GM23338 (cell line): ENCODE measurements at regions not wholly inside any gene's neighbourhood (a gene's known extent, or its start where the extent isn't known, plus 50 kb on each side); places are given as distances from the start of the nearest gene placed in this dataset.
A peak's percentile ranks its signal among the peaks of the same experiment; 100 is the strongest.

ENCODE experiments used
- ATAC-seq: fragments of 200-7000 bp; cut with Tn5 transposase; 3 replicates; pipeline ENCODE4 v1.9.1; 2020
- DNase-seq: peaks from one replicate; pipeline ENCODE4 v3.0.0-alpha.2; 2015; ENCODE audit warnings: low spot score
- H2AFZ ChIP-seq: fragments of 200-600 bp; sonication (generic); 2 replicates; pipeline ENCODE4 v1.8.0; 2016; ENCODE audit warnings: antibody characterized with exemption, mild to moderate bottlenecking, moderate library complexity
- H3F3A ChIP-seq: fragments of 200-600 bp; sonication (generic); replicated peaks from 2 replicates; pipeline ENCODE4 v1.8.0; 2017; ENCODE audit warnings: antibody characterized with exemption, mixed run types, low read depth
- H3K27ac ChIP-seq: fragments of 200-600 bp; sonication (generic); 2 replicates; pipeline ENCODE4 v1.6.1; 2016; ENCODE audit warnings: low read depth
- H3K27me3 ChIP-seq: fragments of 200-600 bp; sonication (generic); 2 replicates; pipeline ENCODE4 v1.8.0; 2016; ENCODE audit warnings: mild to moderate bottlenecking, mixed run types, moderate library complexity; ENCODE audit not compliant: insufficient read depth
- H3K36me3 ChIP-seq: fragments of 200-600 bp; sonication (generic); 2 replicates; pipeline ENCODE4 v1.8.0; 2016; ENCODE audit warnings: mild to moderate bottlenecking; ENCODE audit not compliant: insufficient read depth
- H3K4me1 ChIP-seq: fragments of 200-600 bp; sonication (generic); 2 replicates; pipeline ENCODE4 v1.8.0; 2016; ENCODE audit warnings: mild to moderate bottlenecking, moderate library complexity; ENCODE audit not compliant: insufficient read depth
- H3K4me2 ChIP-seq: fragments of 200-600 bp; sonication (generic); 2 replicates; pipeline ENCODE4 v1.7.1; 2017; ENCODE audit warnings: mixed run types
- H3K4me3 ChIP-seq: fragments of 200-600 bp; sonication (generic); 2 replicates; pipeline ENCODE4 v1.6.1; 2016; ENCODE audit warnings: mixed run types
- H3K79me2 ChIP-seq: fragments of 200-600 bp; sonication (generic); replicated peaks from 2 replicates; pipeline ENCODE4 v1.8.0; 2017; ENCODE audit warnings: mild to moderate bottlenecking; ENCODE audit not compliant: insufficient read depth
- H3K9me2 ChIP-seq: fragments of 200-600 bp; sonication (generic); 2 replicates; pipeline ENCODE4 v1.8.0; 2017; ENCODE audit not compliant: insufficient read depth
- H4K20me1 ChIP-seq: fragments of 200-600 bp; sonication (generic); replicated peaks from 2 replicates; pipeline ENCODE4 v1.8.0; 2017; ENCODE audit warnings: mild to moderate bottlenecking; ENCODE audit not compliant: insufficient read depth
- H3K27ac Mint-ChIP-seq: 2 replicates; pipeline ENCODE4 v1.8.0; 2020; ENCODE audit warnings: inconsistent platforms, mild to moderate bottlenecking, moderate library complexity, mixed read lengths
- H3K27me3 Mint-ChIP-seq: 3 replicates; pipeline ENCODE4 v1.8.0; 2022; ENCODE audit warnings: low read depth, mild to moderate bottlenecking, moderate library complexity, mixed read lengths, inconsistent platforms; ENCODE audit not compliant: insufficient read depth, poor library complexity
- H3K36me3 Mint-ChIP-seq: 3 replicates; pipeline ENCODE4 v1.8.0; 2021; ENCODE audit warnings: low read depth, mild to moderate bottlenecking, inconsistent platforms, moderate library complexity, mixed read lengths
- H3K4me1 Mint-ChIP-seq: 3 replicates; pipeline ENCODE4 v1.8.0; 2020; ENCODE audit warnings: mild to moderate bottlenecking, inconsistent platforms, mixed read lengths
- H3K4me3 Mint-ChIP-seq: 3 replicates; pipeline ENCODE4 v1.8.0; 2021; ENCODE audit warnings: moderate library complexity, mild to moderate bottlenecking, inconsistent platforms, mixed read lengths
- H3K9me3 Mint-ChIP-seq: 3 replicates; pipeline ENCODE4 v1.8.0; 2020; ENCODE audit warnings: moderate library complexity, mild to moderate bottlenecking, inconsistent platforms, mixed read lengths
- CREB1 ChIP-seq: fragments of 250-450 bp; sonication (Bioruptor Pico); IDR thresholded peaks from 2 replicates; pipeline ENCODE4 v1.5.0; 2020; ENCODE audit warnings: low read depth, mild to moderate bottlenecking, moderate library complexity
- CTCF ChIP-seq, 2 experiments: fragments of 200-600 bp in 1 of 2; sonication (generic) in 1 of 2; conservative IDR thresholded peaks; 2 replicates each; pipeline versions ENCODE4 v1.5.1 to v1.6.1; 2016 to 2017; ENCODE audit warnings: antibody characterized with exemption in 2 of 2, low read depth in 2 of 2, mild to moderate bottlenecking in 2 of 2, moderate library complexity in 1 of 2
- EZH2 ChIP-seq: fragments of 200-600 bp; sonication (generic); IDR thresholded peaks from one replicate; pipeline ENCODE4 v1.8.0; 2017; ENCODE audit warnings: antibody characterized with exemption, mild to moderate bottlenecking, low read depth; ENCODE audit not compliant: unreplicated experiment
- JUNB ChIP-seq: IDR thresholded peaks from one replicate; pipeline ENCODE4 v1.6.1; 2016; ENCODE audit warnings: antibody characterized with exemption; ENCODE audit not compliant: unreplicated experiment
- REST ChIP-seq: IDR thresholded peaks from one replicate; pipeline ENCODE4 v1.6.1; 2018; ENCODE audit warnings: antibody characterized with exemption; ENCODE audit not compliant: unreplicated experiment
- ZNF114 ChIP-seq: fragments of 250-450 bp; sonication (Bioruptor Pico); IDR thresholded peaks from 2 replicates; pipeline ENCODE4 v1.5.0; 2020; ENCODE audit warnings: mild to moderate bottlenecking, moderate library complexity

GRCh38 chr1:198829944-198830343 lies 191.1 kb downstream of the PTPRC start:
- no peak for TF ChIP-seq JUNB
- TF ChIP-seq CTCF (conservative IDR thresholded peaks at IDR 0.05; ENCODE audit: low read depth in 2 of 2): peak; percentile 63 to 75
- no peak for TF ChIP-seq REST
- no peak overlapping the region for H3K4me3 Mint-ChIP-seq
- Histone ChIP-seq H3K4me1 (no peaks in the 10 kb centered on the region), H3K27me3 (no peaks in the 10 kb centered on the region), H4K20me1 (no peaks in the 10 kb centered on the region), H2AFZ (peak overlapping the region; percentile 74), H3K79me2 (no peaks in the 10 kb centered on the region), H3K4me3 (no peak overlapping the region), H3K27ac (no peak overlapping the region), H3K36me3 (no peaks in the 10 kb centered on the region), H3K4me2 (no peak overlapping the region), H3F3A (no peaks in the 10 kb centered on the region), H3K9me2 (0 out of 2 replicates have a peak, but pooled peaks cover 3% of the 10 kb centered on the region)
- H3K9me3 Mint-ChIP-seq: no peaks in the 10 kb centered on the region
- DNase-seq: peak; percentile 68
- peaks cover 2% of the 10 kb centered on the region; the same call in 1 of the 3 replicates for H3K4me1 Mint-ChIP-seq
- H3K36me3 Mint-ChIP-seq: no peaks in the 10 kb centered on the region
- peaks cover 3% of the 10 kb centered on the region for H3K27me3 Mint-ChIP-seq
- peak; percentile 92 for ATAC-seq
- H3K27ac Mint-ChIP-seq: peak overlapping the region; percentile 81; the same call in 1 of the 2 replicates

GRCh38 chr1:198830412-198830811 lies 191.6 kb downstream of the PTPRC start:
- no peak overlapping the region for H3K4me2 ChIP-seq
- H3K27ac ChIP-seq: no peak overlapping the region
- no peak overlapping the region for H3K4me3 ChIP-seq
- no peak for DNase-seq
- H3K4me3 Mint-ChIP-seq: no peak overlapping the region
- 0 out of 2 replicates have a peak, but pooled peaks cover 3% of the 10 kb centered on the region for H3K9me2 ChIP-seq
- H3K27me3 ChIP-seq: no peaks in the 10 kb centered on the region
- peaks cover 2% of the 10 kb centered on the region; the same call in 1 of the 3 replicates for H3K4me1 Mint-ChIP-seq
- TF ChIP-seq ZNF114 (CRISPR knock-in tag) (no peak), JUNB (no peak), EZH2 (no peak), CREB1 (no peak)
- no peak overlapping the region for H3K27ac Mint-ChIP-seq
- H3K36me3 Mint-ChIP-seq: no peaks in the 10 kb centered on the region
- no peaks in the 10 kb centered on the region for H3K79me2 ChIP-seq
- no peaks in the 10 kb centered on the region for H4K20me1 ChIP-seq
- peak; percentile 53 for ATAC-seq
- no peaks in the 10 kb centered on the region for H3K36me3 ChIP-seq
- peak overlapping the region; percentile 74 for H2AFZ ChIP-seq
- H3K27me3 Mint-ChIP-seq: peaks cover 3% of the 10 kb centered on the region
- H3F3A ChIP-seq: no peaks in the 10 kb centered on the region
- no peaks in the 10 kb centered on the region for H3K9me3 Mint-ChIP-seq
- H3K4me1 ChIP-seq: no peaks in the 10 kb centered on the region
